Thyroid gland (tissue), 4 donors: ENCODE measurements at regions not wholly inside any gene's neighbourhood (a gene's known extent, or its start where the extent isn't known, plus 50 kb on each side); places are given as distances from the start of the nearest gene placed in this dataset.

Experiments
- CTCF ChIP-seq, 6 experiments: fragments of 200-600 bp in 3 of 6; fragments of 450-650 bp in 3 of 6; sonication (generic) in 3 of 6; IDR thresholded peaks; one replicate each; pipeline ENCODE4 v1.5.1; 2016 to 2019; ENCODE audit warnings: antibody characterized with exemption in 6 of 6, mild to moderate bottlenecking in 2 of 6, inconsistent platforms in 1 of 6, moderate library complexity in 1 of 6
- POLR2A ChIP-seq, 2 donors: fragments of 450-650 bp; IDR thresholded peaks; one replicate each; pipeline ENCODE4 v1.6.1; 2017; ENCODE audit warnings: antibody characterized with exemption in 2 of 2, mild to moderate bottlenecking in 2 of 2, moderate library complexity in 1 of 2

GRCh38 chr4:121455285-121455684 lies 74.5 kb upstream of the QRFPR start:
- TF ChIP-seq CTCF (IDR thresholded peaks at IDR 0.05) (no peak), POLR2A (IDR thresholded peaks at IDR 0.05) (no peak)
